HPDE6-E6E7 (cell line): ENCODE measurements at regions not wholly inside any gene's neighbourhood (a gene's known extent, or its start where the extent isn't known, plus 50 kb on each side); places are given as distances from the start of the nearest gene placed in this dataset.
"Not testable (repeated sequence)": the region's sequence is repeated elsewhere in the genome, so short reads cannot be mapped to it uniquely, and the experiment has no call there.

Experiments used
- DNase-seq: peaks from one replicate; pipeline ENCODE4 v3.0.0; 2011; ENCODE audit warnings: missing footprints; ENCODE audit errors: extremely low spot score

DNA sequence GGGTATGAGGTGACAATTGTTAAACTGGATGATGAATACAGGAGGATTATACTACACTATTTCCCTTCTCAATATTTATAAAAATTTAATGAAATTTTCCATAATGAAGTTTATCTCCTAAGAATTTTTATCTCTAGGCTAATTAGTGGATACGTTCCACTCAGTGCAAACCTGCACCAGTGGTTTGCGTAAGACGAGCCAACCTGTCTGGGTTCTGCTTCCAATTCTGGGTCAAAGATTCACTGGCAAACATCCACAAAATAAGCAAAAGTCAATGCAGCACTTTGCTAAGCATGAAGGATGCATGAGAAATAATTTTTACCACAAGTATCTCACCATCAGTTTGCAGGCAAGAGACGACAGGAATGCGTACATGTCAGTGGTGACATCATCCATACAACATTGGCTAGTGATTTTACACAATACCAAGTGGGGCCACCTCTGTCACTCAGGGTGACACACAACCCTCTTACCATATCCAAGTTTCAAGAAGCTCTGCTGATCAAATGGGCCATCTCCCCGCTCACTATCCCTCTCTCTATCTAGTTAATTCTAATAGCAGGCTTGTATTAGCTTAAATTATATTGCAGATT, 51.7 kb downstream of the FAM50B start:
- DNase-seq, result no peak

- no peak for DNase-seq
These were observed 53.9 kb downstream of the FAM50B start for GRCh38 chr6:3902871-3903648.

DNA sequence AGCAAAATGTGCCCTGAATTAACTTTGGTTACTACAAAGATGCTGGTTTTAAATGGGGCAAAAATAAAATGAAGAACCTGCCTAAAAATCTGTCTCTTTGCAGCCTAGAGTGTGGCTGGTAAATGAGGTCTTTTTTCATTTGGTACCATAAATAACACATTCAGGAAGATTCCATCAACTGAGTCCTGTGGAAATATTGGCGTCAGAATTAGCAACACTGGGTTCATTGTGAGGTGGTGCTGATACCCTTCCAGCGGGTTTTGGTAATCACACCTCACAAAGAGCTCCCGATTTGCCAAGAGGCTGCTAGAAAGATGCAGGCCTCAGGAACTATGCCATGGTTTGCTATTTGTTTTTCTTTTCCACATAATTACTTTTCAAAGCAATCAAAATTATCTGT, 55.3 kb downstream of the FAM50B start:
- no peak for DNase-seq

DNA sequence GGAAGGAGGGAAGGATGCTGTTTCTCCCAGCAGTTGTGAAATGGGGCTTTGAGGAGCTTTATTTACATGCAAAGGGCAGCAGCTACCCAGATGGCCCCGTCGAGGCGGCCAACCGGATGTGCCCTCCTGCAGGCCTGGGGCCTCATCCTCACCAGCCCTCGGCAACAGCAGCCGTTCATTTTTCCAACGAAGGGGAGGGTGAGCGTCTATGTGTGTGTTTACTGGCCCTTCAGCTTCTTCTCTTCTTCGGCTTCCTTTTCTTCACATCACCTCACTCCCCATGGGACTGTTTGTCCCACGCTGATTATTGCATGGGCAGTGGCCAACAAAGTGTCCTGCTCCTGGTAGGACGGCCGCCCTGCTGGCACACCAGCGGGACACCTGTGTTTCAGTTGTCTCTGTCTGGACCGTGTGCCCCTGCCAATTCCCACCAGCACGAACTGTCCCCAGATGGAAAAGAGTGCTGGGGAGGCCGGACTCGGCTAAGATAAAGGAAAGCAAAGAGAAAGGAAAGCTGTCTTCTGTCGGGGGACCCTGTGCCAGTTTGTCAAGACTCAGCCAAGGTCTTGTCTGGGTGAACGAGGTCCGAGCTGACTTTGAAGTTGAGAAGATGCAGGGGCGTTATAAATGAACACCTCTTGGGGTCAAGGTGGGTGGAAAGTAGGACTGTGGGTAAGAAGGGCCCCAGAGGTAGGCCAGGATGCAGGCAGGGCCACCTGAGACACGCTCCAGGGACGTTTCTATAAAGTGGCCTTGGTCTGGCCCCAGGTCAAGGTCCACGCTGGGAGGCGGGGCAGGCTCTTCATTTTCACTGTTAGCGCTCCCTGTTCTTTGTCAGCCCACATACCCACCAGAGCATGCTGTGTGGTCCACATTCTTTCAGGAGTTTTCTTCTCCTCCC, 57.0 kb downstream of the FAM50B start:
- DNase-seq, result no peak

- no peak for DNase-seq
These were observed 57.6 kb downstream of the FAM50B start for GRCh38 chr6:3906846-3907151.

GRCh38 chr6:3908223-3908622, 59.0 kb downstream of the FAM50B start:
- no peak for DNase-seq

DNA sequence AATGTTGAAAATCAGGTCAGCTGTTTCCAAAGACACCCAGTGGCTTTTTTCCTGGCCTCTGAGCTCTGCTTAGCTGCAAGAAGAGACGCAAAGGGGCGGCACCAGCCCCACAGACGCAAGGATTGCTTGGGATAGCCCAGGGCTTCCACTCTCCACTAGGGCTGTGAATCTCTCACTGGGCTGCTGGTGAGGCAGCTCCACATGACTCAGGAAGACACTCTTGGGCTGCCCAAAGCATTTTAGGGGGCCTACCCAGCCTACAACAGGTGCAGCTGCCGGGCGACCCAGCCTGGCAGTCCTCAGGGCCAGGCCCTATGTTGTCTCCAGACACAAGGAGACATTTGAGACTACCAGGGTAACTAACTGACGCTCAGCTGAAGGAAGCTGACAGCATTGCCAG, 59.8 kb downstream of the FAM50B start:
- no peak for DNase-seq

DNA sequence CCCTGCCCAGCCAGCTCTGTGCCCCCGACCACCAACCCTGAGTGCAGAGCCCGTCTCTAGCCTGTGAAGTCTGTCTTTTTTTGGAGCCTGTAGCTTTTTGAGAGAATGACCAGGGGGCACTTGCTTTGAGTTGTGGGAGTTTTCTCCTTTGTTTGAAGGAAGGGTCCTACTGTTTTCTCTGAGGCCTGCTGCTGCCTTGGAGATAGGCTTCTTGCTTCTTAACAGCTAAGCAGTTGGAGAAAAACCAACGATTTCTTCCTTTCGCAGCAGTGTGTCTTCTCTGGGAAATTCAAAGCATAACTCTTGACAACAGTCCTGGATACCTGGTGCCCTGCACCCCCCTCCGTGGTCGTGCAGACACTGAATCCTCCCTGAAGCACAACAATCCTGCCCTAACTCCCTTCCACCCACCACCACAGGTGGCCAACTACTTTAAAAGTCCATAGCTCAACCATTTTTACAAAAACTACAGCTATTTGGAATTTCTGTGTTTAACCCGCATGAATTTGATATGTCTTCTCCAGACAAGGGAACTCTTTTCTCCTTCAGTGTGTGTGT, 61.0 kb downstream of the FAM50B start:
- DNase-seq, result no peak

DNA sequence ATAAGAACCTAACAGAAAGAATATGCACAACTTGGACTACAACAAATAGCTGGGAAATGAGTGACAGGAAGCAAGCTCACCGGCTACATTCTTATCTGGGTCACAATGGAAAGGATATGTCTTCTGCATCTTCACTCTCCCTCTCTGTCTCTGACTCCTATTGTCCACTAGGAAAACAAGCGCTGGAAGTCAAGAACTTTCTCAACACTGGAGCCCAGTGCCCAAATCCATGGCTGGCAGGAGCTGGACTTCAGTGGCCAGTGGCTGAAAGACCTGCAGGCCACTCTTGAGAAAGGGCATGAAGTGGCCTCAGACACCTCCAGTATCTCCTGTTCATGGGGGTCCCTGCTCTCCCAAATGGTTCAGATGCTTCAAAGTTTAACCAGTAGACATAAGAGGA, 62.0 kb downstream of the FAM50B start:
- no peak for DNase-seq

DNA sequence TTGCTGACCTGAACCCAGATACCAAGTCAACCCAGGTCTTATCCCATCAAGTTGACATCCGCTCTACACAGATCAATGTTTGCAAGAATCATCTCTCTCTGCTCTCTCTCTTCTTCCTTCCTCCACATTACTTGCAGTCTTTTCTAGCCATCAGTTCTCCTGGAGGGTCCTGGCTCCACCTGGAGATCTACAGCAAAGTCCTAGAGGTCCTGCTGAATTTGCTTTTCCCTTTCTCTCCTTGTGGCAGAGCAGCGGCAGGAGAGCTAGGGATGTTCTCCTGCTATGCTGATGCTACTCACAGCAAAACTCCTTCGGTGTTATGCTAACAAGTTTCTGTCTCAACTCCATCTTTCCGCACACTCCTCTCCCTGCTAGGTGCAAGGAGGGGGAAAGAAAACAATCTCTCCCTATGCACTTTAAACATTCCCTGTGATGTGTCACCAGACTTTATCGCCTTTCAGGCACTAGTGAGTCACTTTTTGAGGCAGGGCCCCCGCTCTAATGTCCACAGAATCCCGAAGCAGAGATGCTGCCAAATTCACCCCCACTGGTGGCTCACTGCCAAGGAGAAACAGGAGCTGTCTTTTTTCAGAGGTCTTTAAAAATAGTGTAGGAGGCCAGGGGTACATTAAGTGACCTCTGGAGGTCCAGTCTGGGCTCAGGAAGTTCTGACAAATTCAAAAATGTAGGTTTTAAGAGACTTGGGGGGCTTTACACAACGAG, 62.6 kb downstream of the FAM50B start:
- peak; percentile 52 for DNase-seq

GRCh38 chr6:3912361-3913076, 63.3 kb downstream of the FAM50B start:
- DNase-seq, result no peak

- DNase-seq, result peak; percentile 81
These were observed 64.1 kb downstream of the FAM50B start for GRCh38 chr6:3913077-3913957.

GRCh38 chr6:3913958-3914337, 64.8 kb downstream of the FAM50B start:
- no peak for DNase-seq

- DNase-seq, result no peak
These were observed 66.1 kb downstream of the FAM50B start for GRCh38 chr6:3915076-3915791.

DNA sequence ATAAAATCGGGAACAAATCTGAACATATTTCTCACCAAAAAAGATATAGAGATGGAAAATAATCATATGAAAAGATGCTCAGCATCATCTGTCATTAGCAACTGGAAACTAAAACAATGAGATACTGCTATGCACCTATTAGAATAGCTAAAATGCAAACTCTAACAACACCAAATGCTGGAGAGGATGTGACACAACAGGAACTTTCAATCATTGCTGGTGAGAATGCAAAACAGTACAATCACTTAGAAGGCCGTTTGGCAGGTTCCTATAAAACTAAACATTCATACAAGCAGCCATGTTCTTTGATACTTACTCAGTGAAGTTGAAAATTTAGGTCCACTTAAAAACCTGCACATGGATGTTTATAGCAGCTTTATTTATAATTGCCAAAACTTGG, 67.0 kb downstream of the FAM50B start:
- DNase-seq, result no peak

GRCh38 chr6:3916749-3917148, 67.6 kb downstream of the FAM50B start:
- DNase-seq, result not testable (repeated sequence)

- no peak for DNase-seq
These were observed 69.3 kb downstream of the FAM50B start for GRCh38 chr6:3918469-3918868.

- DNase-seq, result no peak
These were observed 70.0 kb downstream of the FAM50B start for GRCh38 chr6:3919130-3919628.

- DNase-seq, result no peak
These were observed 70.7 kb downstream of the FAM50B start for GRCh38 chr6:3919849-3920248.
